IMR-90 (cell line): ENCODE measurements at regions not wholly inside any gene's neighbourhood (a gene's known extent, or its start where the extent isn't known, plus 50 kb on each side); places are given as distances from the start of the nearest gene placed in this dataset.
A peak's percentile ranks its signal among the peaks of the same experiment; 100 is the strongest.

Source experiments
- ATAC-seq: fragments of 200-7000 bp; cut with Tn5 transposase; 2 replicates; pipeline ENCODE4 v1.9.1; 2020; ENCODE audit warnings: low read depth, mild to moderate bottlenecking, moderate library complexity
- BruUV-seq: library from RNA; stranded (reverse); fragments of 400-500 nt; replicated peaks from 2 replicates; lab custom pipeline; 2021; lab: Mats Ljungman, UMichigan
- CTCF ChIA-PET: fragments of 300-600 bp; formaldehyde crosslinking; extraction: SDS; loops from one replicate; lab custom pipeline; 2021; ENCODE audit warnings: antibody characterized with exemption; lab: Yijun Ruan, JAX
- POLR2A ChIA-PET: fragments of 300-600 bp; sonication (Branson Sonifier 250); formaldehyde crosslinking; loops from one replicate; lab custom pipeline; 2022; ENCODE audit warnings: antibody characterized with exemption; ENCODE audit not compliant: unreplicated experiment; lab: Charles Lee
- DNase-seq: peaks from one replicate; pipeline ENCODE4 v3.0.0; 2013
- H2AFZ ChIP-seq: replicated peaks from 2 replicates; pipeline ENCODE3; 2013; ENCODE audit warnings: low read length, mild to moderate bottlenecking; ENCODE audit not compliant: poor library complexity
- H2AK5ac ChIP-seq: 2 replicates; pipeline ENCODE4 v1.6.1; 2013; ENCODE audit warnings: low read depth, low read length, inconsistent platforms
- H2AK9ac ChIP-seq: replicated peaks from 2 replicates; pipeline ENCODE3; 2013; ENCODE audit warnings: mild to moderate bottlenecking, low read depth, low read length, moderate library complexity; ENCODE audit not compliant: poor library complexity
- H2BK120ac ChIP-seq: 2 replicates; pipeline ENCODE4 v1.6.1; 2013; ENCODE audit warnings: low read depth, low read length, inconsistent platforms
- H2BK15ac ChIP-seq: 3 replicates; pipeline ENCODE4 v1.6.1; 2013; ENCODE audit warnings: low read depth, low read length, inconsistent platforms
- H2BK20ac ChIP-seq: 2 replicates; pipeline ENCODE4 v1.6.1; 2013; ENCODE audit warnings: low read depth, mild to moderate bottlenecking, inconsistent platforms, low read length, moderate library complexity
- H2BK5ac ChIP-seq: 2 replicates; pipeline ENCODE4 v1.6.1; 2013; ENCODE audit warnings: mild to moderate bottlenecking, low read depth, low read length, inconsistent platforms; ENCODE audit not compliant: poor library complexity, severe bottlenecking
- H3K14ac ChIP-seq: replicated peaks from 2 replicates; pipeline ENCODE4 v1.6.1; 2013; ENCODE audit warnings: low read depth, low read length, inconsistent platforms
- H3K18ac ChIP-seq: 2 replicates; pipeline ENCODE4 v1.6.1; 2013; ENCODE audit warnings: low read depth, low read length, control low read depth
- H3K23ac ChIP-seq: 2 replicates; pipeline ENCODE4 v1.6.1; 2013; ENCODE audit warnings: low read depth, low read length, inconsistent platforms
- H3K27ac ChIP-seq: 2 replicates; pipeline ENCODE4 v1.5.1; 2013; ENCODE audit warnings: mild to moderate bottlenecking, control low read depth, low read length; ENCODE audit not compliant: insufficient read depth
- H3K27me3 ChIP-seq: 2 replicates; pipeline ENCODE4 v1.6.1; 2013; ENCODE audit warnings: low read length; ENCODE audit not compliant: control insufficient read depth, insufficient read depth
- H3K36me3 ChIP-seq: 2 replicates; pipeline ENCODE4 v1.6.1; 2013; ENCODE audit warnings: low read length, mixed read lengths; ENCODE audit not compliant: control insufficient read depth, insufficient read depth
- H3K4ac ChIP-seq: 2 replicates; pipeline ENCODE4 v1.6.1; 2013; ENCODE audit warnings: low read depth, low read length, inconsistent platforms
- H3K4me1 ChIP-seq: 2 replicates; pipeline ENCODE4 v1.6.1; 2013; ENCODE audit warnings: low read length, mixed read lengths; ENCODE audit not compliant: control insufficient read depth, insufficient read depth
- H3K4me2 ChIP-seq: 2 replicates; pipeline ENCODE4 v1.6.1; 2013; ENCODE audit warnings: low read depth, mild to moderate bottlenecking, control low read depth, low read length, moderate library complexity
- H3K4me3 ChIP-seq: 2 replicates; pipeline ENCODE4 v1.5.1; 2013; ENCODE audit warnings: low read depth, mild to moderate bottlenecking, control low read depth, low read length, moderate library complexity; ENCODE audit not compliant: insufficient read depth
- H3K56ac ChIP-seq: 2 replicates; pipeline ENCODE4 v1.6.1; 2013; ENCODE audit warnings: low read length, inconsistent platforms; ENCODE audit not compliant: insufficient read depth; ENCODE audit errors: extremely low read depth
- H3K79me1 ChIP-seq, 2 experiments: 2 replicates each; pipeline ENCODE4 v1.6.1; 2013; ENCODE audit warnings: low read length in 2 of 2, inconsistent platforms in 1 of 2, low read depth in 1 of 2
- H3K9ac ChIP-seq: 2 replicates; pipeline ENCODE4 v1.6.1; 2013; ENCODE audit warnings: low read depth, low read length, control low read depth
- H3K9me1 ChIP-seq: 2 replicates; pipeline ENCODE4 v1.6.1; 2013; ENCODE audit warnings: low read length, inconsistent platforms; ENCODE audit not compliant: insufficient read depth
- H3K9me3 ChIP-seq: 2 replicates; pipeline ENCODE4 v1.6.1; 2013; ENCODE audit warnings: low read length; ENCODE audit not compliant: control insufficient read depth, insufficient read depth
- H4K20me1 ChIP-seq: 2 replicates; pipeline ENCODE4 v1.6.1; 2013; ENCODE audit warnings: low read length, inconsistent platforms; ENCODE audit not compliant: insufficient read depth
- H4K5ac ChIP-seq: 2 replicates; pipeline ENCODE4 v1.6.1; 2013; ENCODE audit warnings: mild to moderate bottlenecking, low read depth, low read length, control low read depth
- H4K8ac ChIP-seq, 2 experiments: 2 replicates each; pipeline ENCODE4 v1.6.1; 2013; ENCODE audit warnings: low read depth in 2 of 2, low read length in 2 of 2, control low read depth in 1 of 2, inconsistent platforms in 1 of 2
- H4K91ac ChIP-seq: 2 replicates; pipeline ENCODE4 v1.6.1; 2013; ENCODE audit warnings: low read depth, low read length, inconsistent platforms; ENCODE audit not compliant: insufficient read depth
- BHLHE40 ChIP-seq: fragments of 150-350 bp; IDR thresholded peaks from 2 replicates; pipeline ENCODE4 v1.6.1; 2016; ENCODE audit warnings: mild to moderate bottlenecking, low read depth, low read length
- CEBPB ChIP-seq: IDR thresholded peaks from 2 replicates; pipeline ENCODE4 v1.6.1; 2012; ENCODE audit warnings: low read depth, low read length, improper control_type of control experiment
- CTCF ChIP-seq: conservative IDR thresholded peaks from 2 replicates; pipeline ENCODE4 v1.5.1; 2012; ENCODE audit warnings: mild to moderate bottlenecking, low read depth, low read length, improper control_type of control experiment
- FOS ChIP-seq: fragments of 150-350 bp; IDR thresholded peaks from 2 replicates; pipeline ENCODE4 v1.6.1; 2016; ENCODE audit warnings: low read depth, low read length
- MAZ ChIP-seq: IDR thresholded peaks from 2 replicates; pipeline ENCODE4 v1.6.1; 2012; ENCODE audit warnings: low read depth, mild to moderate bottlenecking, low read length, improper control_type of control experiment, moderate library complexity, borderline replicate concordance
- NFE2L2 ChIP-seq: fragments of 150-350 bp; IDR thresholded peaks from 2 replicates; pipeline ENCODE4 v1.6.1; 2016; ENCODE audit warnings: low read depth, mild to moderate bottlenecking, low read length
- POLR2A ChIP-seq: IDR thresholded peaks from 2 replicates; pipeline ENCODE4 v1.6.1; 2012; ENCODE audit warnings: mild to moderate bottlenecking, low read depth, low read length
- RAD21 ChIP-seq: IDR thresholded peaks from 2 replicates; pipeline ENCODE4 v1.6.1; 2012; ENCODE audit warnings: low read length, improper control_type of control experiment
- RFX5 ChIP-seq: IDR thresholded peaks from 2 replicates; pipeline ENCODE4 v1.8.0; 2012; ENCODE audit warnings: low read depth, mild to moderate bottlenecking, low read length, moderate library complexity
- SMC3 ChIP-seq: fragments of 150-350 bp; IDR thresholded peaks from 2 replicates; pipeline ENCODE4 v1.6.1; 2016; ENCODE audit warnings: low read depth, mild to moderate bottlenecking, antibody characterized with exemption, low read length, moderate library complexity
- USF2 ChIP-seq: fragments of 150-350 bp; IDR thresholded peaks from 2 replicates; pipeline ENCODE4 v1.6.1; 2017; ENCODE audit warnings: mild to moderate bottlenecking, antibody characterized with exemption, low read length, low read depth
- whole genome bisulfite sequencing, 2 experiments: methylation state at CpG; one replicate each; pipeline versions ENCODE4 v1.1.5 to v1.1.7; 2013; ENCODE audit warnings: missing lambda C conversion rate in 2 of 2; ENCODE audit not compliant: insufficient read length in 1 of 2; ENCODE audit errors: extremely low coverage in 2 of 2; 5-methylcytosine and 5-hydroxymethylcytosine counted together
- dilution Hi-C: fragments of 300-500 bp; cut with HindIII; formaldehyde crosslinking; loops from one replicate; pipeline ENCODE4 v1.14.3; 2018; ENCODE audit warnings: low sequenced_read_pairs; ENCODE audit not compliant: unreplicated experiment
- in situ Hi-C: fragments of 300-500 bp; cut with MboI; formaldehyde crosslinking; loops from 3 replicates; pipeline ENCODE4 v1.14.3; 2019; ENCODE audit warnings: low sequenced_read_pairs, inconsistent platforms, mixed read lengths
- intact Hi-C: fragments of 100-400 bp; cut with micrococcal nuclease; formaldehyde crosslinking; loops from 2 replicates; pipeline ENCODE4 v1.10.0; 2022

- WGBS, 2 experiments = no CpG with 5 or more reads among the region's 5 CpGs
- H3K27me3 ChIP-seq = no peaks in the 10 kb centered on the region
- ATAC-seq (peak; percentile 73), DNase-seq (peak; percentile 43)
- no peaks in the 10 kb centered on the region for H3K9me3 ChIP-seq
- no peaks in the 10 kb centered on the region for H3K79me1 ChIP-seq
- POLR2A ChIA-PET = no interaction called here
- intact Hi-C loops (no loop called here), dilution Hi-C loops (no loop called here), in situ Hi-C loops (no loop called here)
- no peak overlapping the region for H4K5ac ChIP-seq
- no peak overlapping the region for H3K9ac ChIP-seq
- H2BK20ac ChIP-seq = no peak overlapping the region
- no peak overlapping the region for H2AK9ac ChIP-seq
- no TSS peak for BruUV-seq
- H3K4ac ChIP-seq = no peak overlapping the region
- H3K4me2 ChIP-seq = no peak overlapping the region
- H2BK5ac ChIP-seq = no peak overlapping the region
- no peak overlapping the region for H3K23ac ChIP-seq
- no peak overlapping the region for H2BK120ac ChIP-seq
- no peak overlapping the region for H2BK15ac ChIP-seq
- no peak overlapping the region for H2AK5ac ChIP-seq
- no peaks in the 10 kb centered on the region for H4K20me1 ChIP-seq
- no peak overlapping the region for H3K18ac ChIP-seq
- H4K91ac ChIP-seq = no peak overlapping the region
- no peak overlapping the region for H3K27ac ChIP-seq
- no peaks in the 10 kb centered on the region; the same call in 1 of the 2 replicates for H3K9me1 ChIP-seq
- H2AFZ ChIP-seq = no peak overlapping the region
- no peak overlapping the region for H4K8ac ChIP-seq
- H3K14ac ChIP-seq = no peak overlapping the region
- TF ChIP-seq BHLHE40 = no peak
- TF ChIP-seq POLR2A = no peak
- no peak for TF ChIP-seq NFE2L2
- TF ChIP-seq USF2 = no peak
- TF ChIP-seq SMC3 = no peak
- TF ChIP-seq RFX5 = no peak
- no peak for TF ChIP-seq FOS
- no peak for TF ChIP-seq RAD21
- TF ChIP-seq CEBPB = no peak
- no peak for TF ChIP-seq CTCF
- TF ChIP-seq MAZ = no peak
- CTCF ChIA-PET = interaction anchor here (1.1 kb wide), 1 partner anchor 89 kb away, joined by 7 read pairs; the partner anchor contains the start of gene KCTD12
- no peak overlapping the region for H3K56ac ChIP-seq
- no peak overlapping the region for H3K4me3 ChIP-seq
- H3K36me3 ChIP-seq = no peaks in the 10 kb centered on the region
- H3K4me1 ChIP-seq = no peaks in the 10 kb centered on the region
Observed at GRCh38 chr13:76795701-76796695, 90.2 kb downstream of the KCTD12 start.
